ENCODE measurements at regions not wholly inside any gene's neighbourhood (a gene's known extent, or its start where the extent isn't known, plus 50 kb on each side); places are given as distances from the start of the nearest gene placed in this dataset.

GRCh38 chr7:33754933-33755928 is 150.1 kb upstream of the BMPER start:
- DNase-seq (ENCODE audit: low read depth, low spot score) = no peak

- DNase-seq (ENCODE audit: low read depth, low spot score) = no peak
Observed at GRCh38 chr7:33757050-33757449, 148.3 kb upstream of the BMPER start.

GRCh38 chr7:33757563-33758165 is 147.7 kb upstream of the BMPER start:
- no peak for DNase-seq (ENCODE audit: low read depth, low spot score)

GRCh38 chr7:33760146-33760545 is 145.2 kb upstream of the BMPER start:
- no peak for DNase-seq (ENCODE audit: low read depth, low spot score)

GRCh38 chr7:33760834-33761233 is 144.5 kb upstream of the BMPER start:
- DNase-seq (ENCODE audit: low read depth, low spot score) = no peak

GRCh38 chr7:33761449-33762080 is 143.8 kb upstream of the BMPER start:
- DNase-seq (ENCODE audit: low read depth, low spot score) = no peak

GRCh38 chr7:33762151-33762910 is 143.0 kb upstream of the BMPER start:
- no peak for DNase-seq (ENCODE audit: low read depth, low spot score)

GRCh38 chr7:33762911-33763306 is 142.4 kb upstream of the BMPER start:
- DNase-seq (ENCODE audit: low read depth, low spot score) = no peak

GRCh38 chr7:33764752-33765451 is 140.4 kb upstream of the BMPER start:
- DNase-seq (ENCODE audit: low read depth, low spot score) = no peak

GRCh38 chr7:33766405-33766804 is 138.9 kb upstream of the BMPER start:
- DNase-seq (ENCODE audit: low read depth, low spot score) = no peak

- no peak for DNase-seq (ENCODE audit: low read depth, low spot score)
Observed at GRCh38 chr7:33769930-33770329, 135.4 kb upstream of the BMPER start.

GRCh38 chr7:33770576-33770975 is 134.8 kb upstream of the BMPER start:
- DNase-seq (ENCODE audit: low read depth, low spot score) = no peak

GRCh38 chr7:33771422-33771821 is 133.9 kb upstream of the BMPER start:
- DNase-seq (ENCODE audit: low read depth, low spot score) = no peak

- no peak for DNase-seq (ENCODE audit: low read depth, low spot score)
Observed at GRCh38 chr7:33773053-33773452, 132.3 kb upstream of the BMPER start.

- DNase-seq (ENCODE audit: low read depth, low spot score) = peak; percentile 50
Observed at GRCh38 chr7:33774762-33775523, 130.4 kb upstream of the BMPER start.

GRCh38 chr7:33775790-33776189 is 129.5 kb upstream of the BMPER start:
- no peak for DNase-seq (ENCODE audit: low read depth, low spot score)

GRCh38 chr7:33776788-33777187 is 128.6 kb upstream of the BMPER start:
- DNase-seq (ENCODE audit: low read depth, low spot score) = no peak

- no peak for DNase-seq (ENCODE audit: low read depth, low spot score)
Observed at GRCh38 chr7:33778195-33778594, 127.1 kb upstream of the BMPER start.

- no peak for DNase-seq (ENCODE audit: low read depth, low spot score)
Observed at GRCh38 chr7:33779216-33779615, 126.1 kb upstream of the BMPER start.

- DNase-seq (ENCODE audit: low read depth, low spot score) = no peak
Observed at GRCh38 chr7:33781167-33781566, 124.2 kb upstream of the BMPER start.

Data from brain pericyte (primary cell).